GM13977 (cell line): ENCODE measurements at regions not wholly inside any gene's neighbourhood (a gene's known extent, or its start where the extent isn't known, plus 50 kb on each side); places are given as distances from the start of the nearest gene placed in this dataset.
"Not testable (repeated sequence)": the region's sequence is repeated elsewhere in the genome, so short reads cannot be mapped to it uniquely, and the experiment has no call there.

ENCODE experiments used
- DNase-seq: peaks from one replicate; pipeline ENCODE4 v3.0.0; 2012; ENCODE audit warnings: low spot score
- in situ Hi-C: fragments of 300-500 bp; cut with MboI; formaldehyde crosslinking; loops from one replicate; pipeline ENCODE4 v1.12.0; 2022; ENCODE audit warnings: low sequenced_read_pairs, low pct_unique_long_range_greater_than_20kb, mixed read lengths, inconsistent platforms; ENCODE audit not compliant: unreplicated experiment
- TF ChIP-seq, protein P1 (sequence below): IDR thresholded peaks from 2 replicates; pipeline ENCODE4 v1.5.1; 2012; ENCODE audit warnings: mild to moderate bottlenecking, control low read depth; ENCODE audit not compliant: insufficient read depth; ENCODE audit errors: extremely low read depth, missing control alignments

DNA sequence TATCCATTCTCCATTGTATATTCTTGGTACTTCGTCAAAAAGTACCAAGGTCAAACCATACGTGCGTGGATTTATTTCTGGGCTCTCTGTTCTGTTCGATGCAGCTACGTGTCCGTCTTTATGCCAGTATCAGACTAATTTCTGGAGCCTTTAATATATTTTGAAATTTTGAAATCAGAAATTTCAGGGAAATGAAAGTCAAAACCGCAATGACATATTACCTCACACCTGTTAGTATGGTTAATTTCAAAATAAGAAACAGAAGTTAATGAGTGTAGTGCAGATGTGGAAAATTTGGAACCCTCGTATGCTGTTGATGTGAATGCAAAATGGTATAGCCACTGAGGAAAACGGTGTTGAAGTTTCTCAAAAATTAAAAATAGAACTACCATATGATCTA lies 156.1 kb upstream of the TRIB2 start:
- TF ChIP-seq, protein P1, sequence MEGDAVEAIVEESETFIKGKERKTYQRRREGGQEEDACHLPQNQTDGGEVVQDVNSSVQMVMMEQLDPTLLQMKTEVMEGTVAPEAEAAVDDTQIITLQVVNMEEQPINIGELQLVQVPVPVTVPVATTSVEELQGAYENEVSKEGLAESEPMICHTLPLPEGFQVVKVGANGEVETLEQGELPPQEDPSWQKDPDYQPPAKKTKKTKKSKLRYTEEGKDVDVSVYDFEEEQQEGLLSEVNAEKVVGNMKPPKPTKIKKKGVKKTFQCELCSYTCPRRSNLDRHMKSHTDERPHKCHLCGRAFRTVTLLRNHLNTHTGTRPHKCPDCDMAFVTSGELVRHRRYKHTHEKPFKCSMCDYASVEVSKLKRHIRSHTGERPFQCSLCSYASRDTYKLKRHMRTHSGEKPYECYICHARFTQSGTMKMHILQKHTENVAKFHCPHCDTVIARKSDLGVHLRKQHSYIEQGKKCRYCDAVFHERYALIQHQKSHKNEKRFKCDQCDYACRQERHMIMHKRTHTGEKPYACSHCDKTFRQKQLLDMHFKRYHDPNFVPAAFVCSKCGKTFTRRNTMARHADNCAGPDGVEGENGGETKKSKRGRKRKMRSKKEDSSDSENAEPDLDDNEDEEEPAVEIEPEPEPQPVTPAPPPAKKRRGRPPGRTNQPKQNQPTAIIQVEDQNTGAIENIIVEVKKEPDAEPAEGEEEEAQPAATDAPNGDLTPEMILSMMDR = no peak
- DNase-seq = no peak
- in situ Hi-C loops = no loop called here

- no peak for DNase-seq
- TF ChIP-seq, protein P1 = no peak
- in situ Hi-C loops = no loop called here
These were observed 149.3 kb upstream of the TRIB2 start for GRCh38 chr2:12567411-12567810.

GRCh38 chr2:12569510-12569909 lies 147.2 kb upstream of the TRIB2 start:
- in situ Hi-C loops, DNase-seq: not testable (repeated sequence)

- in situ Hi-C loops, DNase-seq: not testable (repeated sequence)
These were observed 146.8 kb upstream of the TRIB2 start for GRCh38 chr2:12569929-12570328.

- in situ Hi-C loops = no loop called here
- no peak for DNase-seq
- TF ChIP-seq, protein P1 = no peak
These were observed 139.6 kb upstream of the TRIB2 start for GRCh38 chr2:12577091-12577490.

GRCh38 chr2:12577567-12578253 lies 139.0 kb upstream of the TRIB2 start:
- DNase-seq = no peak
- in situ Hi-C loops = no loop called here
- TF ChIP-seq, protein P1 = no peak

DNA sequence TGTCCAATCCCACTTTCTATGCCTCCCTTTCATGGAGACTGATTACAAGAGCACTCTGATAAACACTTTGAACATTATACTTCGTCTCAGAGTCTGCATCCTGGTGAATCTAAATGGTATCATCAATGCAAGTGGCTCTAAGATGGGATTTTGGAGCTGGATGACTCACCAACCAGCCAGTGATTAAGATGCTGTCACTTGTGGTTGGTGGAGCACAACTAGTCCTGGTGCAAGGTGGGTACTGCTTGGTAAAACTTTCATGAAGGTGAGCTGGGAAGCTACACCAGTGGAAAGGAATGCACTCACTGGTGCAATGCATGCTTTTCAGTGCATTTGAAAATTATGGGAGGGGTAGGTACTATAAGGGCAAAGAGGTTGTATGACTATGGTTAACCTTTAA lies 137.7 kb upstream of the TRIB2 start:
- in situ Hi-C loops = no loop called here

More for the DNA sequence above, 137.7 kb upstream of the TRIB2 start:
- TF ChIP-seq, protein P1 = no peak
- no peak for DNase-seq
